NCI-H146 (cell line): ENCODE measurements at regions not wholly inside any gene's neighbourhood (a gene's known extent, or its start where the extent isn't known, plus 50 kb on each side); places are given as distances from the start of the nearest gene placed in this dataset.

Experiments used
- DNase-seq: peaks from one replicate; lab custom pipeline; 2025; lab: John Stamatoyannopoulos, UW

DNA sequence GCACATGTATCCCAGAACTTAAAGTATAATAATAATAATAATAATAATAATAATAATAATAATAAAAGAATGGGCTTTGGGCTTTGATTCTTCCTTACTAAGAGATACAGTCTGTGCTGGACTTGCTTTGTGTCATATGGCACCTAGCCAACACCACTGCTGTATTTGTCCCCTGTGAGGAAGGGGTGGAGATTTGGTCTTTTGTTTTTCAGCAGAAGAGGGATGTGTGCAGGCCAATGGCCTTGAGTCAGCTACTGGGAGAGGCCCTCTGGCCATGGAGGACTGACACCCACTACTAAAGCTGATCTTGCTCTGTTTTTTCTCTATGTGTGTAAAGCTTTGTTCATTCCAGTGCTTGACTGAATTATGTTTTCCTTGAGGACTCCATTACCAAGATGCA lies 573.0 kb upstream of the PCDH15 start:
- peak; percentile 15 for DNase-seq

DNA sequence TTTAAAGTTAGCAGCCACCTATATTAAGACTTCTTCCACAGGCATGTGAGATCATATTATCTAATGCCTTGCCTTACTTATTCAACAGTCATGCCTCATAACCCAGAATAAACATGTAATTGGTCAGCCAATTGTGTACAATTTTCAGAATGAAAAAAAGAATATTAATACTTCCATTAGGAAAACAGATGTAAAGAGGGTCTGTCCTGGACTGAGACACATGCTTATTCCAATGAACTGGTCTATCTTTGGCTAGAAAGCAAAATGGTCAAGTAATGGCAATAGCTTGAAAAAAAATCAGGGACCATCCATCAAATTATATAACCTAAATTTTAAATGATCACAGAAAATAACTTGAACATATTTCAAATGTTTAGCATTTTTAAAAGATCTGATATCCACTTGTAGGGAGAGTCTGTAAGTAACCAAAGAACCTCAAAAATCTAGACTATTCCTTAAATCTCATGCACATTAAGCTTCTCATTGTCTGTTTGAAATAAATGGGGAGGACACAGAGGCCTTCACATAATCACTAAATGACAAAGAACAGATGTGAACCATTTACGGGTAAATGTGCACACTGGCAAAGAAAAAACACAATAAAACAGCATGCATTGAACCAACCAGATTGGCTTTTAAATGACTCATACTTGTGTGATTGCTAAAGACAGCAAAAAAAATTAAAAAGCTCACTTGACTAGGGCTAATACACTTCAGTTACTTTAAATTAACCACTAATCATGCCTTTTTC lies 568.8 kb upstream of the PCDH15 start:
- DNase-seq: peak; percentile 61

DNA sequence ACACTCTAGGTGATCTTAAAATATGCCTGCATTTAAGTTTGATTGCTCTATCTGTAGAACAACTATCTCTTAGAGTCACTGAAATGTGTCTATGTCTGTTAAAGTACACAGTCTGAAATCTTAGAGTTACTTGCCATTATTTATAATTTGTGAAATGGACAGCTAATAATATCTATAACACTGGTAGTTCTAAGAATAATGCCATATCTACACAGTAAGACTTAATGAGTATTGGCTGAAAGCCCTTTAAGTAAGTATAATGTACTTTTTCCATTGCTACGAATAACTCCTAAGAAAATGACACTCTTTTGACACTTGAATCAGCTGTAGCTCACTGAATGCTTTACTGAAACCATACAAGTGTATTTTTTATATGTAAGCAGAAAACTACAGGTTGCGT lies 567.4 kb upstream of the PCDH15 start:
- DNase-seq: no peak

DNA sequence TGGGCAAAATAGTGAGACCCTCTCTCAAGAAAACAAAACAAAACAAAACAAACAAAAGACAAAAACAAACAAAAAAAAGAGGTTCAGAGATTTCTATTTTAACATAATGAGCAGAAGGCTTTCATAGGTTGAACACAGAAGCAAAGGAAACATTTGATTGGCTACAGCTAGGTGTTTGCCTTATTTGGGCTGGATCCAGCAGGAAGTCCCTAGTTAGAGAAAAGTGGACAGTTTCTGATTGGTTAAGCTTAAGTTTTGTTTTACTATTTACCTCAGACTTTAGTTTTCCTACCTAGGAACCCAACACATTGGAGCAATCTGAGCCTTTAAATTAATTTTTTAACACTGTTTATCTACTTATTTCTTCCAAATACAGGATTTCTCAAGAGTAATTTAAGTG lies 566.5 kb upstream of the PCDH15 start:
- no peak for DNase-seq

DNA sequence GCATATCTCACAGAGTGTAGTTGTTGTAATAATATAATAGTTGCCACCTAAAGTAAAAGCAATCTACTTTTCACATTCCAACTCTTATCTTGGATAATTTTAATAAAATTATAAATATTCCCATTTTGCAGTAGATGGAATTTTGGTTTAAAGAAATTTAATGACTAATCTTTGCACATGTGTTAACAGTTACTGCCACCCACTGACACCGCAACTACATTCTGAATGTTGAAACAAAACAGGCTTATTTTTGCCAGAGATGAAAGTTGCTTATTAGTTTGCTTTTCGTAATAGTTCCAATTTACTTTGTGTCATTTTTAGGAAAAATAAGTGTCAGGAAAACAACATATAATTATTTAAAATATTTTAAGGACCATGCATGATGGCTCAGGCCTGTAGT lies 557.5 kb upstream of the PCDH15 start:
- no peak for DNase-seq

DNA sequence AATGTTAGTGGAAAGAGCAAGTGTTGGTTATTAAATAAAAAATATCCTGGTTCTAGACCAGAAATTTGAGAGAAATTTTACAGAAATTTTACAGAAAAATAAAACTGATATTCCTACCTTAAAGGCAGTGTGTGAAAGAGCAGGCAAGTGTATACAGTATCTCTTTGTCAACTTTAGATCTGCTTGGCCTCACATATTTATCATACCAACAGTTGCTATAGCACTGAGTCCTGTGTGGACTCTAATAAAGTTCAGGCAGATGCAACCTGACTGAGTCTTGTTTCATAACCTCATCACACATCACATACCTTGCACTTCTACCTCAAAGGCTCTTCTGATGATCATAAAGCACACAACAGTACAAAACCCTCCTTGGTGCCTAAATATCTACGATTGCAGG lies 552.4 kb upstream of the PCDH15 start:
- DNase-seq: no peak

DNA sequence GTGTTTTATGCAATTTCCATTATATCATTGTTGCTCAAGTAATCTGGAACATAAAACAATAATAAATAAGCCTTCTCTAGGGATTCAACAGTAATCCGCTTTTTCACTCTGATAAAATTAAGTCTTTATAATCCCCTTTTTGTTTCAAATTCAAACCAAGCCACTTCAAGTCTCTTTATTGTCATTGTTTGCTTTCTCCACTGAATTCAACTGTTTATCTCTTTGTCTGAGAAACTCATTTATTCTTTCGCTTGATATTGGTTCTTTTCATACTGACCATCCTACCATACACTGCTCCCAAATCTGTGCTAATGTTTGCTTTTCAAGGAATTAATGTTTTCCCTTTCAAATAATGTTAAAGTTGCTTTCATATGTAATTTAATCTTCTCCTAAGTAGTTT lies 550.4 kb upstream of the PCDH15 start:
- DNase-seq: no peak

DNA sequence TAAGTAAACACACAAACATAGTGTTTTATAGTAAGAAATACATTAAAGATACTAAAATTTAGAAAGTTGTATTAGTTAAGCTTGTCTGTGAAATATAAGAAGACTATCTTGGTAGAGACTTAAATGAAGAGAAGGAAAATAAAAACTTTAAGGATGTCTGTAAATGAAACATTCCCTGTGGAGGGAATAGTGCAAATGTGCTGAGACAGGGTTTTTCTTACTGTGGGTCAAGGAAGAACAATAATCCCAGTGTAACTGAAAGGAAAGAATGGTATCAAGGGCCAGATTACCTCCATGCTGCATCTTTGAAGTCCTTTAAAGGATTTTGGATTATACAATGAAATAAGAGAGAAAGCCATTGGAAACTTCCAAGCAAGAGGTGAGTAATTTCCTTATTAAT lies 547.5 kb upstream of the PCDH15 start:
- no peak for DNase-seq

DNA sequence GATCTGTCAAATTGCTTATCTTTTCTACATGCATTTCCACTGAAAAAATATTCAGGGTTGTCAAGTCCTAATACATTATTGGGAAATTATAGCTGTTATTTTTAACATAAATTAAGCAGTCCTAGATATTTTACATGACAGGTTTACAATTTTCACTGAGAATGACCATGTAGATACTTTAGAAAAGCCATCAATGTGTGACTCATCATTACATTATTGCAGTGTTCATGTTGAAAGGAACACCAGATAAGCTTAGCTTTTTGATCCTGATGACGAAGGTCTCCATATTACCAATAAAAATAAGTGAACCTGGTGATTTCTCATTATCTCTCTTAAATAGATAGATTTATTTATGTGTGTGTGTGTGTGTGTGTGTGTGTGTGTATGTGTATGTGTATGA lies 529.5 kb upstream of the PCDH15 start:
- DNase-seq: no peak

DNA sequence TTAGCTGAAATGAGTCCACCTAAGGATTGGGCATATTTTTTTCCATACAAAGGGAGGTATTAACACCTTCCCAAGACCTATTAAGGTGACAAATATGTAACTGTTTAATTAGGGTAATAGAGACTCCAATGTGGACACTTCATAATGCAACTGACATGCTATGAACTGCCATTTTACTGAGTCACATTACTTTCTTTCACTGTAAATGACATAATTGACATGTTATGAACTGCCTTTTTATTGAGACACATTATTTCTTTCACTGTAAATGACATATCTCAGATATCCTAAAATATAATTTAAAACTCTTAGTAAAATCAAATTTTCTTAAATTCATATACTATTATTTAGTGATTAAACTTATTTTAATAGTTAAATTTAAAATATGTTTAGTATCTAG lies 528.8 kb upstream of the PCDH15 start:
- peak; percentile 0 for DNase-seq

DNA sequence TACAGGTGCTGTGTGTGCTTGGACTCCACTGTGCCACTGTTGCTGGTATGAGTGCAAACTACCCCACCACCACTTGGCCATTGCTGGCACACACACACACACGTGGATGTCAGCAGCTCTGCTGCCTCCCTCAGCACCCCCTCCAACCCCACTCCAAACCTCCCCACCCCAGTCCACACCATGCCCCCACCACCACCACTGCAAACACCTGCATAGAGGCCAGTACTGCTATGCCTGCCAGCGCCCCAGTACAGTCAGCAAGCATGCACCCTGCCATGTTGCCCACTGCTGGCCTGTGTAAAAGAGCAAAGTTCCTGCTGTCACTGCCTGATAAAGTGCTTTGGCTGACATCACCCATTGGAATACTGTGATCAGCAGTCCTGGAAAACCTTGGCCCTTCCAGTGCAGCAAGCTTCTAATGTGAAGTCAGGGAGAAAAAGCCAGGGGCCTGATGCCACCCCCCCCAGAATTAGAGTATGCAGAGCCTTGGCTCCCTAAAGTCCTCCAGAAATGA lies 519.2 kb upstream of the PCDH15 start:
- DNase-seq: no peak

DNA sequence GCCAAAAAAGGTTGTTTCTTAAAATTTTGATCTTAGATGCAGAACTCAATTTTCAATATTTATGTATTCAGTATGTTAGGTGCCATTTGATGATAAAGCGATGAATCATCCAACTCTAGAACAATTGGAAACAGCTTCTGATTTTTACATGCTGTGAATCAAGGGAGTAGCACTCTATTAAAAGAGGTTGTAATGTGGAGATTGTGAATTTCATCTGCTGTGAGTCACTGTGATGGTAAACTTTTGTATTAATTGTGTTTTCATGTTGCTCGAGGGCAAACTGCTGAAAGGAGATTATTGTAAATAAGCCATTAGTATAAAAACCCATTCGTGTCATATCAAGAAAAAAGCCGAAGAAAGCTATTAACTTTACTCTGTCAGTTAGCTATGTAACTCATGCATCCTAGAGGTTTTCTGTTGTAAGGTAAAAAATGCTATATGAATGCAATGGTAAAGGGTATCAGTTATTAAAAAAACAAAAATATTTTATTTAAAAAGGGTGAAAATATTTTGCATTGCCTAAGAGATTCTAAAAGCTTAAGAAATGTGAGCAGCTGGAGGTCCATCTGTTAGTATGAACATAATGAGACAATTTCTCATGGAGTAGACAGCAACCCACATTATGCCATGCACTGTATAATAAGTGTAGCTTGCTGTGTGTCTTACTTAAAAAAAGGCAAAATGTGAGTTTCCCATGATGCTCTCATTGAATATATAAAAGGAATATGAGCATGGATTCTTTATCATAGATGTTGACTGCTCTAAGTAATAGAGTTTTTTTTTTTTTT lies 511.0 kb upstream of the PCDH15 start:
- DNase-seq: peak; percentile 16

DNA sequence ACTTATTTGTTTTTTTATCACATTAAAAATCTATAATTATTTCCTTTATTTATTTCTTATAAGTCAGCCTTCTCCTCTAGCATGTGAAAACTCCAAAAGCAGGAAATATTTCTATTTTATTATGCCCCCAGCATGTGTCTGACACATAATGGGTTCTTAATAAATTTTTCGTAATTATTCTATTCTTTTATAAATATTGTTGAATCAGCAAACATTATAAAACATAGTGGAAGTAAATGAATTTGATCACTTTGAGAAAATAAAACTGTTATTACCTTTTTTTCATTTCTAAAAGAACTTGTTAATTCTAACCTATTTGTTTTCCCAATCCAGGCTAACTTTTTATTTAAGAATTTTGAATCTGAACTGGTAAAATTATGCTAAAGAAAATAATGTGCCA lies 509.1 kb upstream of the PCDH15 start:
- DNase-seq: no peak

DNA sequence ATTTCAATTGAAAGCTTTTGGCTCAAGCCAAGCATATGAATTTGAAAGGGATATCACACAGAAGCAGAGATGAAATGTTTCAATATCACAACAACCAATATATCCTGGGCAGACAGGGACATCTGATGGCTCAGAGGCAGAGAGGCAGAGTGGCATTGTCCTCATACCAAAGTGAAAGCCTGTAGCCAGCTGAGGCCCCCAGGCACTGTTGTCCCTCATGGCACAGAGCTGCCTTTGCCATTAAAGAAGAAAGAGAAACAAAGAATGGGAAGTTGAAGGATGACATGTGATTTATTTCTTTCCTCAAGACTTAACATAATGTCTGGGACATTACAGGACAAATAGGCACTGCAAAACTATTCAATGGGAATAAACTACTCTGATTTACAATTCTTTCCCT lies 504.3 kb upstream of the PCDH15 start:
- no peak for DNase-seq

DNA sequence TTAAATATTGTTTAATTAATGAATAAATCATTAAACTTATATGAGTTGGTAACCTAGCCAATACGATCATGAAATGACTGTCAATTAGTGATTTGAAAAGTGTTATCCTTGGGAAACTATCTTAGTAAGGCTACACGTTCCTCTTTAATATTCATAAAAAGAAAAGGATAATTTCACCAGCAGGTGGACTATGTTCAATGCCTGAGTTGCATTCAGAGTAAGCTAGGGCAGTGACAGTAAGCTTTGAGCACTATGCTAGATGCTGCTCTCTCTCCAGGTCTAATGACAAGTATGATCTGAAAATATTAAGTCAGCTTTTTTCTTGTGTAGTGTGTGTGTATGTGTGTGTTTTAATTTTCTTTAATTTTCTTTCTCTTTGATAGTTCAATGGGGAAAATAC lies 486.3 kb upstream of the PCDH15 start:
- peak; percentile 1 for DNase-seq

DNA sequence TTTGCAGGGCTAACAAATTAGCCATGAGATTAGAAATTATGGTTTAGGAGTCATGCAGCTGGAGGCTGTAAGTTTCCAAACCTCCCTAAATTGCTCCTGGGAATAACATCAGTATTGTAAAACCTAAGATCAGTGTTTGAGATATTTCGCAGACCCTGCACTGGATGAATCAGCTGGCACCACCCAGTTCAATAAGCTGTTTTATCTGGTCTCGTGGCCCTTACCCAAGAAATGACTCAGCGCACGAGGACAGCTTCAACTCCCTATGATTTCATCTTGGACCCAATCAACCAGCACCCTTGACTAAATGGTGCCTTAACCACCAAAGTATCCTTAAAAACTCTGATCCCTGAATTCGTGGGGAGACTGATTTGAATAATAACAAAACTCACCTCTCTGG lies 482.0 kb upstream of the PCDH15 start:
- no peak for DNase-seq

DNA sequence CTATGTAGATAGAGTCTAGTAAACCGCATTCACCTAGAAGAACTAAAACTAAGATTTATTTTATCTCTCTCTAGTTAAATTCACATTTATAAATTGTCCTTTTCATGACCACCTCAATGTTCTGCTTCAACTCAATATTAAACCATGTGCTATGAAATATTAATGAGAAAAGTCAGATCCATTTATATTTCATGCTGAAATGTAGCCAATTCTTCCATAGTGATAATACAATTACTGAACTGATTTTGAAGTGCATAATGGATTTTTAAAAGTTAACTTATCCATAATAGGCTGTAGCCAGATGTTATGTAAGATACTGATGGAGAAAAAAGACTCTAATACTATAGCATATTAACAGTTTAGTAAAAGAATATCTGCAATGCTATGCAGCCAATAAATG lies 479.7 kb upstream of the PCDH15 start:
- DNase-seq: no peak

DNA sequence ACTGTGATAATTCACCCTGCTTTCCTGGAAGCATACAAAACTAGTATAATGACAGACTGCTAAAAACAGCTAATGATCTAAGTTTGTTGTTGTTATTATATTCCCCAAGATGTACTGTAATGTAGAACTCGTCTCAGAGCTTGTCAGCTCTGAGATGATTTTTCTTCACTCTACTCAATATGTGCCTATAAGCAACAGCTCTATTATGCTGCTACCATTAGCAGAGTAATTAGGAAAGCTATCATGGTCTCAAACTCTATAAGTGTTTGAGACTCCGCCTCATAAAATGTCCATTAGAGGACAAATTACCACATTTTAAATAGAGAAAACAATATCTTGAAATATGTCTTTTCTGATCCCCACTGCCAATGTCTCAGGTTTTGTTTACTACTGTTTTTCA lies 476.5 kb upstream of the PCDH15 start:
- DNase-seq: no peak

DNA sequence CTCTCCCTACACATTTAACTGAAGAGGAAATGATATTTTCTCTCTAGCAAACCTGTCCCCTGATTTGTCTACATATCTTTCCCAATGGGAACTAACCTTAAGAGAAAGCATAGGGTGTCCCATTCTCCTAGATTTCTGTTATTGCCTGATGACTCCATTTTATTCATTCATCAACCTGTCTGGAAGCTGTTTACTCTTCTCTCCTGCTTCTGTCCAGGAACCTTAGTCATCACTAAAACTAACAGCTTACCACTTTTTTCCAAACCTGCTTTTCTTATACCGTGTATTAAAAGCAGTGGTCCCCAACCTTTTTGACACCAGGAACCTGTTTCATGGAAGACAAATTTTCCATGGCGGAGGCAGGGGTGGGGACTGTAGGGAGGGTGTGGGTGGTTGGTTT lies 473.3 kb upstream of the PCDH15 start:
- no peak for DNase-seq

DNA sequence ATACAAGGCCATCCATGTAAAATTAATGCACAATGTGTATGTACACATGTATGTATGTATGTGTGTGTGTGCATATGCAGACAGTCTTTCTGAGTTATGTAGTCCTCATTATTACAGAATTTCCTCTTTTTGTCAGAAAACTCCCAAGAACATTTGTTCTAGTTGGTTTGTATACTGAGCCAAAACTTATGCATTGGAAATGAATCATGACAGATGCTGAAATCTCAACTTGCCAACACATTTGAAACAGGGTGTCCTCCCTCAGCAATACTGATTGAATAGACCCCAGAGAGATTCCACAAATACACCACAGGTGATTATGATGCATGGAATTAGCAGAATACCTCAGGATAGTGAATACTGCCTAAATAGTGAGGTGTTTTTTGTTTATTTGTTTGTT lies 472.9 kb upstream of the PCDH15 start:
- no peak for DNase-seq

DNA sequence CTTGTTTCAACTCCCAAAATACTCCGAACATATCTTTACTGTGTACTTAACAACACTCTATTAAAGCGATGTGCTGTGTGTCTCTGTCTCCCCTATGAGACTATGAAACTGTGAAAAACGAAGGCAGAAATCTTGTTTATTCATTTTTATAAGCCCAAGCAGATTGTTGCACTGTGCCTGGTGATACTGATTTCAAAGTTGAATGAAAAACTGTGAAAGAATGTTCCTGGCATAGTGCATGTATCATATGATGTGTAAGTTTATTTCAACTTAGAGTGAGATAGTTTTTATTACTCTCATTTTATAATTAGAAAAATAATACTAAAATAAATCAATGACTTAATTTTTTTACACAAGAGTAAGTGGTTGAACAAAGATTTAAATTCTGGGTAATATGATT lies 471.9 kb upstream of the PCDH15 start:
- DNase-seq: no peak

DNA sequence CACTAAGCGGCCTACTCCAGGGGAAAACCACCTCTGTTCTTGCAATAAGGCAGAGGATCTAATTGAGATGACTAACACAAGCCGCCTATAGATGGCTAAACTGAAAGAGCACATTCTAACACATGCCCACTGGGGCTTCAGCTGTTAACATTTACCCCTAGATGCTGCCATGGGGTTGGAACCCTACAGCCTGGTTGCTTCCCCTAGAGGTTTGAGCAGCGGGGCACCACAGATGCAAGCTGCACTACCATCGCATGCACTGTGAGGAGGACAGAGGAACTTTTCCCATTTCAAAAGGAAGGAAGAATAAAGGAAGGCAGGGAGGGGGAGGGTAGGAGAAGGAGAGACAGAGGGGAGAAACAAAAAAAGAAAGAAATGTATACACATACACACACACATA lies 465.8 kb upstream of the PCDH15 start:
- DNase-seq: no peak

DNA sequence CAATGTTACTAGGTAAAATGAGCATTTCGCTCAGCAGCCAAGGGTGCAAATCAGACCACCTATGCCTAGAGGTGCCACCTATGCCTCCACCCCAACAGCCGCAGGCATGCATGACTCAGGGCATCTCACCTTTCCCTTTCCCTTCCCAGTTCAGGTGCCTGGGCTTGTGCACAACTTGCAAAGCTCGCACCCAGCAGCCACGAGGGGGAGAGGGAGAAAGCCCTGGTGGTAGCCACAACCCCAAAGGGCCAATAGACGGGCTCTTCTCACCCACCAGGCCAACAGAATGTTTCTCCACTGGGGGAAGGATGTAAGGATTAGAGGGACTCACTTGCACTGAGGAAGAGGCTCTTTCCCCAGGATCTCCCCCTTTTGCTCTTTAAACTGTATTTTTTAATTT lies 462.3 kb upstream of the PCDH15 start:
- DNase-seq: no peak

DNA sequence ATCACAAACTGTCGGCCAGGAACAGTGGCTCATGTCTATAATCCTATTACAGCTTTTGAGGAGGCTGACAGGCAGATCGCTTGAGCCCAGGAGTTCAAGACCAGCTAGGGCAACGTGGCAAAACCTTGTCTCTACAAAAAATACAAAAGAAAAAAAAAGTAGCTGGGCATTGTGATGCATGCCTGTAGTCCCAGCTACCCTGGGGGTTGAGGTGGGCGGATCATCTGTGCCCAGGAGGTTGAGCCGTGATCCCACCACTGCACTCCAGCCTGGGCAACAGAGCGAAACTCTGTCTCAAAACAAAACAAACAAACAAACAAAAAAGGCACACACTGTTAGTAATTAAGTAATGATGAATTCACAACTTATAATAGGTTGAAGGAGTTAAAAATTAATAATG lies 441.5 kb upstream of the PCDH15 start:
- DNase-seq: no peak
